ENCODE measurements at regions not wholly inside any gene's neighbourhood (a gene's known extent, or its start where the extent isn't known, plus 50 kb on each side); places are given as distances from the start of the nearest gene placed in this dataset.
"Not testable (repeated sequence)": the region's sequence is repeated elsewhere in the genome, so short reads cannot be mapped to it uniquely, and the experiment has no call there.

- intact Hi-C loops (cut with DNase I), result no loop called here
- TF ChIP-seq CTCF (IDR thresholded peaks at IDR 0.05), result no peak
- no peak for TF ChIP-seq POLR2A (IDR thresholded peaks at IDR 0.05)
- no peak overlapping the region for H3K4me3 ChIP-seq
- peaks cover 0 to 56% (median 0%) of the 10 kb centered on the region in 4 donors for H3K27me3 ChIP-seq
- WGBS, 2 donors, result 61 to 67% methylated on average over 6 of the region's 6 CpGs
- DNase-seq, result no peak
- H3K9me3 ChIP-seq, result no peaks in the 10 kb centered on the region
- no peak overlapping the region for H3K27ac ChIP-seq
- no peaks in the 10 kb centered on the region for H3K36me3 ChIP-seq
- H3K4me1 ChIP-seq, result no peaks in the 10 kb centered on the region
These were observed 131.3 kb upstream of the PRKCQ start for GRCh38 chr10:6711408-6711841.

GRCh38 chr10:6707352-6707751 is 127.3 kb upstream of the PRKCQ start:
- H3K27ac ChIP-seq, result no peak overlapping the region
- no peaks in the 10 kb centered on the region for H3K9me3 ChIP-seq
- intact Hi-C loops (cut with DNase I), result no loop called here
- no peak for DNase-seq
- no peaks in the 10 kb centered on the region for H3K36me3 ChIP-seq
- H3K4me1 ChIP-seq, result no peaks in the 10 kb centered on the region
- 81 to 87% methylated on average over 4 of the region's 4 CpGs for WGBS, 2 donors
- TF ChIP-seq CTCF (IDR thresholded peaks at IDR 0.05), result no peak
- no peak for TF ChIP-seq POLR2A (IDR thresholded peaks at IDR 0.05)
- H3K4me3 ChIP-seq, result no peak overlapping the region
- peaks cover 0 to 37% (median 0%) of the 10 kb centered on the region in 4 donors for H3K27me3 ChIP-seq

DNA sequence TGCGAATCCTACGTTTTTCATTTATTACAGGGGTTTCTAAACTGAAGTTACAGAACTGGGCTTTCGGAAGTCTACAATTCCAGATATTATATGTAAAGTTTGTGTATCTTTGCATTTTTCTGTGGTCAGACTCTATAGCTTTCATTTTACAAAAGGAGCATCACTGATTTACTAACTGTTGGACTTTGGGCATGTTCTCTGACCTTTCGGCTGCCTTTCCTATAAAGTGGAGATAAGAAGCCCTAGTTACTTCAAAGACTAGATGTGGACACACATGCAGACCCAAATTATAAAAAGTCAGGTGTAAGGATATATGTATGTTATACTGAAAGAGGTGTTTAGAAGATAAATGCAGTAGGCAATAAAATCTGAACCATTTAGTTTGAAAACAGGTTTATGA is 126.6 kb upstream of the PRKCQ start:
- H3K9me3 ChIP-seq, result no peaks in the 10 kb centered on the region
- TF ChIP-seq POLR2A (IDR thresholded peaks at IDR 0.05) (no peak), CTCF (IDR thresholded peaks at IDR 0.05) (no peak)
- H3K4me3 ChIP-seq, result no peak overlapping the region
- intact Hi-C loops (cut with DNase I), result no loop called here
- no peaks in the 10 kb centered on the region for H3K36me3 ChIP-seq
- no peaks in the 10 kb centered on the region for H3K4me1 ChIP-seq
- 68 to 89% methylated on average over 3 to 4 of the region's 4 CpGs for WGBS, 2 donors
- no peak for DNase-seq
- peaks cover 0 to 31% (median 0%) of the 10 kb centered on the region in 4 donors for H3K27me3 ChIP-seq
- H3K27ac ChIP-seq, result no peak overlapping the region

- TF ChIP-seq CTCF (IDR thresholded peaks at IDR 0.05), result no peak
- no peak for TF ChIP-seq POLR2A (IDR thresholded peaks at IDR 0.05)
- Histone ChIP-seq H3K27ac (no peak overlapping the region), H3K27me3 (peaks cover 0 to 14% (median 0%) of the 10 kb centered on the region in 4 donors), H3K9me3 (no peaks in the 10 kb centered on the region), H3K36me3 (no peaks in the 10 kb centered on the region), H3K4me1 (no peaks in the 10 kb centered on the region), H3K4me3 (no peak overlapping the region)
- no peak for DNase-seq
- WGBS, 2 donors, result 60 to 81% methylated on average over 1 of the region's 1 CpG
- intact Hi-C loops (cut with DNase I), result no loop called here
These were observed 124.8 kb upstream of the PRKCQ start for GRCh38 chr10:6704896-6705295.

- H3K27me3 ChIP-seq; H3K9me3 ChIP-seq; H3K4me3 ChIP-seq; DNase-seq; H3K4me1 ChIP-seq; H3K27ac ChIP-seq; H3K36me3 ChIP-seq; intact Hi-C loops (cut with DNase I): not testable (repeated sequence)
- 78 to 90% methylated on average over 2 of the region's 2 CpGs for WGBS, 2 donors
These were observed 122.8 kb upstream of the PRKCQ start for GRCh38 chr10:6702833-6703232.

DNA sequence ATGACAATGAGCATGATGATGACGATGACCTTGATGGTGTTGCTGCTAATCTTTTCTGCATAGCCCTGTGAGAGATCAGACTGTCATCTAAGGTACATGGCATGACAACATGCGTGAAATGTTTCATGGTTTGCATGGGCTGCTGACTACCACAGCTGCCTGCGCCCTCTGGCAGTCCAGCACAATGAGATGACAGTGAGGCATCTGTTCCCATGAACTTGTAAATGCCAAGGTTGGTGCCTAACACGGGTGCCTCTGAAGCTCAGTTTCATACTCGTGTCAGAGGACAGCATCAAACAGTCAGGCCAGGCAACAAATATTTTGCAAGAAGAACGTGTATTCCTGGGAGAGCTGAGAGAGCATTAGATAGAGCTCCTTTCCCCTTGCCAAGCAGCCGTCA is 122.0 kb upstream of the PRKCQ start:
- Histone ChIP-seq H3K36me3 (no peaks in the 10 kb centered on the region), H3K9me3 (no peaks in the 10 kb centered on the region), H3K27me3 (no peaks in the 10 kb centered on the region), H3K4me3 (no peak overlapping the region), H3K27ac (no peak overlapping the region), H3K4me1 (no peaks in the 10 kb centered on the region)
- DNase-seq, result no peak
- no peak for TF ChIP-seq CTCF (IDR thresholded peaks at IDR 0.05)
- no peak for TF ChIP-seq POLR2A (IDR thresholded peaks at IDR 0.05)
- WGBS, 2 donors, result 65 to 79% methylated on average over 5 to 7 of the region's 7 CpGs
- intact Hi-C loops (cut with DNase I), result no loop called here

All from esophagus squamous epithelium (tissue), 5 donors.